Keratinocyte (primary cell): ENCODE measurements at regions not wholly inside any gene's neighbourhood (a gene's known extent, or its start where the extent isn't known, plus 50 kb on each side); places are given as distances from the start of the nearest gene placed in this dataset.

Experiments used
- DNase-seq: peaks from one replicate; pipeline ENCODE4 v3.0.0-alpha.2; 2011; ENCODE audit warnings: low read depth, missing footprints, low spot score
- FAIRE-seq: peaks from 2 replicates; lab custom pipeline; 2011; peaks lifted over from hg19 to GRCh38; lab: Jason Lieb, UNC
- H2AFZ ChIP-seq: 2 replicates; pipeline ENCODE4 v1.6.0; 2012; ENCODE audit warnings: low read length, control low read depth, inconsistent platforms; ENCODE audit not compliant: control insufficient read depth
- H3K27ac ChIP-seq: 2 replicates; pipeline ENCODE4 v1.5.1; 2011; ENCODE audit warnings: low read length; ENCODE audit not compliant: control insufficient read depth, insufficient read depth
- H3K27me3 ChIP-seq: 3 replicates; pipeline ENCODE4 v1.6.0; 2011; ENCODE audit warnings: low read length; ENCODE audit not compliant: control insufficient read depth, insufficient read depth; ENCODE audit errors: extremely low read depth
- H3K36me3 ChIP-seq, 2 experiments: 2 replicates in 1 of 2; 3 replicates in 1 of 2; pipeline ENCODE4 v1.5.1; 2011; ENCODE audit warnings: low read length in 2 of 2, mild to moderate bottlenecking in 1 of 2; ENCODE audit not compliant: control insufficient read depth in 2 of 2, insufficient read depth in 2 of 2; ENCODE audit errors: extremely low read depth in 1 of 2
- H3K4me1 ChIP-seq: 3 replicates; pipeline ENCODE4 v1.5.1; 2011; ENCODE audit warnings: low read length; ENCODE audit not compliant: control insufficient read depth, insufficient read depth; ENCODE audit errors: extremely low read depth
- H3K4me2 ChIP-seq: 3 replicates; pipeline ENCODE4 v1.6.0; 2011; ENCODE audit warnings: low read depth, low read length; ENCODE audit not compliant: control insufficient read depth, insufficient read depth; ENCODE audit errors: extremely low read depth
- H3K4me3 ChIP-seq, 3 experiments: fragments of 200-600 bp in 1 of 3; sonication (generic) in 1 of 3; 2 replicates in 2 of 3; 3 replicates in 1 of 3; pipeline ENCODE4 v1.5.1; 2011 to 2016; ENCODE audit warnings: low read length in 3 of 3, mild to moderate bottlenecking in 3 of 3, control low read depth in 2 of 3, inconsistent platforms in 1 of 3, low read depth in 1 of 3, mixed read lengths in 1 of 3, mixed run types in 1 of 3, moderate library complexity in 1 of 3; ENCODE audit not compliant: control insufficient read depth in 2 of 3, insufficient read depth in 2 of 3; ENCODE audit errors: extremely low read depth in 1 of 3
- H3K79me2 ChIP-seq: 2 replicates; pipeline ENCODE4 v1.6.0; 2012; ENCODE audit warnings: low read length; ENCODE audit not compliant: control insufficient read depth, insufficient read depth
- H3K9ac ChIP-seq: 3 replicates; pipeline ENCODE4 v1.6.0; 2011; ENCODE audit warnings: low read length; ENCODE audit not compliant: control insufficient read depth, insufficient read depth; ENCODE audit errors: extremely low read depth
- H3K9me1 ChIP-seq: 3 replicates; pipeline ENCODE4 v1.6.0; 2011; ENCODE audit warnings: low read length; ENCODE audit not compliant: control insufficient read depth, insufficient read depth; ENCODE audit errors: extremely low read depth
- H3K9me3 ChIP-seq: 2 replicates; pipeline ENCODE4 v1.5.1; 2012; ENCODE audit warnings: low read depth, low read length; ENCODE audit not compliant: control insufficient read depth
- H4K20me1 ChIP-seq: 3 replicates; pipeline ENCODE4 v1.6.0; 2011; ENCODE audit warnings: low read length; ENCODE audit not compliant: control insufficient read depth, insufficient read depth; ENCODE audit errors: extremely low read depth
- EZH2 ChIP-seq: IDR thresholded peaks from one replicate; pipeline ENCODE4 v1.6.1; 2012; ENCODE audit warnings: inconsistent platforms, mild to moderate bottlenecking, low read length, moderate library complexity
- dilution Hi-C: fragments of 300-500 bp; cut with MboI; formaldehyde crosslinking; loops from one replicate; pipeline ENCODE4 v1.7.0; 2020; ENCODE audit warnings: low sequenced_read_pairs; ENCODE audit not compliant: extremely low pct_ligation_motif_present
- TF ChIP-seq, protein P1 (sequence below), 3 experiments: IDR thresholded peaks in 1 of 3; conservative IDR thresholded peaks in 1 of 3; optimal IDR thresholded peaks in 1 of 3; 2 replicates in 2 of 3; 3 replicates in 1 of 3; pipeline versions ENCODE3 to v1.5.1; 2011; ENCODE audit warnings: low read length in 3 of 3, mild to moderate bottlenecking in 3 of 3, moderate library complexity in 2 of 3, control low read depth in 1 of 3, inconsistent platforms in 1 of 3; ENCODE audit not compliant: insufficient read depth in 2 of 3; ENCODE audit errors: extremely low read depth in 1 of 3

DNA sequence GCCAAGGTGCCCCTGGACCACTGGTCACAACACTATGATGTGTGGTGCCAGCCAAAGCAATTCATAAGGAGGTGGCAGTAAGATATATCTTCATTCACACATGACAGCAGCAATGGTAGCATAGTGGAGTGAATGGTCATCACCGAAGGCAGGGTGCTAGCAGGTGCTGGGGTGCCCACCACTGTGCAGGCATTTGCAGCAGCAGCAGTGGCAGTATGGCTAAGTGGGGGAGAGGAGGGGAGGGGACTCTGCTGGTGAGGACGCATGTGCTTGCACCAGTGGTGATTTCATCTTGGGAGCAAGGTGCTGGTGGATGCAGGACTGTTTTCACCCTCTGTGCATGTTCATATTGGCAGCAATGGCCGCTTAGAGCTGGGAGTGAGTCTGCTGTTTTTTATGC lies 419.1 kb upstream of the KLHL4 start:
- Histone ChIP-seq H3K27me3 (no peaks in the 10 kb centered on the region), H3K27ac (no peak overlapping the region), H4K20me1 (no peaks in the 10 kb centered on the region), H3K4me2 (no peak overlapping the region), H3K9ac (no peak overlapping the region), H3K4me1 (no peaks in the 10 kb centered on the region), H3K79me2 (no peaks in the 10 kb centered on the region), H3K9me3 (no peaks in the 10 kb centered on the region), H2AFZ (no peak overlapping the region), H3K36me3 (no peaks in the 10 kb centered on the region), H3K4me3 (no peak overlapping the region), H3K9me1 (no peaks in the 10 kb centered on the region)
- no peak for TF ChIP-seq EZH2
- TF ChIP-seq, protein P1, sequence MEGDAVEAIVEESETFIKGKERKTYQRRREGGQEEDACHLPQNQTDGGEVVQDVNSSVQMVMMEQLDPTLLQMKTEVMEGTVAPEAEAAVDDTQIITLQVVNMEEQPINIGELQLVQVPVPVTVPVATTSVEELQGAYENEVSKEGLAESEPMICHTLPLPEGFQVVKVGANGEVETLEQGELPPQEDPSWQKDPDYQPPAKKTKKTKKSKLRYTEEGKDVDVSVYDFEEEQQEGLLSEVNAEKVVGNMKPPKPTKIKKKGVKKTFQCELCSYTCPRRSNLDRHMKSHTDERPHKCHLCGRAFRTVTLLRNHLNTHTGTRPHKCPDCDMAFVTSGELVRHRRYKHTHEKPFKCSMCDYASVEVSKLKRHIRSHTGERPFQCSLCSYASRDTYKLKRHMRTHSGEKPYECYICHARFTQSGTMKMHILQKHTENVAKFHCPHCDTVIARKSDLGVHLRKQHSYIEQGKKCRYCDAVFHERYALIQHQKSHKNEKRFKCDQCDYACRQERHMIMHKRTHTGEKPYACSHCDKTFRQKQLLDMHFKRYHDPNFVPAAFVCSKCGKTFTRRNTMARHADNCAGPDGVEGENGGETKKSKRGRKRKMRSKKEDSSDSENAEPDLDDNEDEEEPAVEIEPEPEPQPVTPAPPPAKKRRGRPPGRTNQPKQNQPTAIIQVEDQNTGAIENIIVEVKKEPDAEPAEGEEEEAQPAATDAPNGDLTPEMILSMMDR (optimal IDR thresholded peaks at IDR 0.05 in 1 of 3, IDR thresholded peaks at IDR 0.05 in 1 of 3, conservative IDR thresholded peaks at IDR 0.05 in 1 of 3; ENCODE audit: extremely low read depth in 1 of 3, insufficient read depth in 2 of 3, low read length in 3 of 3), result no peak
- dilution Hi-C loops, result no loop called here
- FAIRE-seq, result no peak
- DNase-seq, result no peak

DNA sequence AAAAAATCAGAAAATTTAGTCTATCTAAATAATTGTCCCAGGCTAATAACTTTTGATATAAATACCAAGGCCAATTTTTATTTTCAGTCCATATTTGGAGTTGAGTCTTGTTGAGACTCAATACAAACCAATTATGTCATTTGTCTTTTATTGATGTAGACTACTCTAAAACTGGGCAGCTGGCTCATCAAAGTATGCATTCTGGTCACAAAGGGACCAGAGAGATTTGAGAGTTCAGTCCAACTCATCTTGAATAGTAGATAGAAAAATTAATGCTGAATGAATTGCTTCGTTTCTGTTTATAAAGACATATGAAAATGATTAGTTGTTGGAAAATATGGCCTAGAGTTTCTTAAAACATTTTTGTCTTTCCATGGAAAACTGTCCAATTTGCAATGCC lies 412.5 kb upstream of the KLHL4 start:
- Histone ChIP-seq H3K4me3 (no peak overlapping the region), H3K27me3 (no peaks in the 10 kb centered on the region), H2AFZ (no peak overlapping the region), H3K79me2 (no peaks in the 10 kb centered on the region), H3K9me3 (no peaks in the 10 kb centered on the region), H3K9me1 (no peaks in the 10 kb centered on the region), H3K36me3 (no peaks in the 10 kb centered on the region), H3K9ac (no peak overlapping the region), H3K4me2 (no peak overlapping the region), H4K20me1 (no peaks in the 10 kb centered on the region), H3K27ac (no peak overlapping the region), H3K4me1 (no peaks in the 10 kb centered on the region)
- TF ChIP-seq, protein P1 (optimal IDR thresholded peaks at IDR 0.05 in 1 of 3, IDR thresholded peaks at IDR 0.05 in 1 of 3, conservative IDR thresholded peaks at IDR 0.05 in 1 of 3; ENCODE audit: extremely low read depth in 1 of 3, insufficient read depth in 2 of 3, low read length in 3 of 3), result no peak
- no peak for TF ChIP-seq EZH2
- DNase-seq, result no peak
- no peak for FAIRE-seq
- dilution Hi-C loops, result no loop called here
